GM06990 (cell line): ENCODE measurements at regions not wholly inside any gene's neighbourhood (a gene's known extent, or its start where the extent isn't known, plus 50 kb on each side); places are given as distances from the start of the nearest gene placed in this dataset.

Experiments used
- DNase-seq: peaks from one replicate; pipeline ENCODE4 v3.0.0-alpha.2; 2011; ENCODE audit not compliant: insufficient read length; ENCODE audit errors: extremely low read depth
- H3K27me3 ChIP-seq: replicated peaks from 2 replicates; pipeline ENCODE4 v1.6.0; 2011; ENCODE audit warnings: low read length; ENCODE audit not compliant: control insufficient read depth, insufficient read depth
- H3K36me3 ChIP-seq: 2 replicates; pipeline ENCODE4 v1.5.1; 2011; ENCODE audit warnings: low read length; ENCODE audit not compliant: control insufficient read depth, insufficient read depth
- H3K4me3 ChIP-seq: replicated peaks from 2 replicates; pipeline ENCODE4 v1.5.1; 2011; ENCODE audit warnings: low read depth, mild to moderate bottlenecking, control low read depth, low read length
- TF ChIP-seq, protein P1 (sequence below): IDR thresholded peaks from 2 replicates; pipeline ENCODE4 v1.5.1; 2011; ENCODE audit warnings: low read length, control low read depth, mild to moderate bottlenecking, inconsistent platforms; ENCODE audit not compliant: insufficient read depth, poor library complexity, severe bottlenecking

DNA sequence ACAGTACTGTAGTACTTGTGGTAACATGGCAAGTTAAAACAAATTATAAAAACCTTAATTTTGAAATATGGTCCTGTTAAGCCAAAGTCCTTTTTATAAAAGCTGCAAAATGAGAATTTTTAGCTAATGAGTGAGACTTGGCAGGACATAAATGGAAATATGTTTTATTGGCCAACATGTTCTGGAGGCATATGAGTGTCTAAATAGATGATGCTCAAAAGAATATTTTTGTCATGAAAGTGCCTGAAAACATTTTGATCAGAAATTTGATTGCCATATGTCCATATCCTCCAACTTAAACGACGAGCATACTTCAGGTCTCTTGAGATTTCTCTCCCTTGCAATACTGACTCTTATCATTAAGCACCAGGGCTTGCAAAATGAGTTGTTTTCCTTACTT is 972.6 kb downstream of the TMTC2 start:
- no peaks in the 10 kb centered on the region for H3K27me3 ChIP-seq
- DNase-seq: no peak
- H3K36me3 ChIP-seq: no peaks in the 10 kb centered on the region
- H3K4me3 ChIP-seq: no peak overlapping the region
- TF ChIP-seq, protein P1, sequence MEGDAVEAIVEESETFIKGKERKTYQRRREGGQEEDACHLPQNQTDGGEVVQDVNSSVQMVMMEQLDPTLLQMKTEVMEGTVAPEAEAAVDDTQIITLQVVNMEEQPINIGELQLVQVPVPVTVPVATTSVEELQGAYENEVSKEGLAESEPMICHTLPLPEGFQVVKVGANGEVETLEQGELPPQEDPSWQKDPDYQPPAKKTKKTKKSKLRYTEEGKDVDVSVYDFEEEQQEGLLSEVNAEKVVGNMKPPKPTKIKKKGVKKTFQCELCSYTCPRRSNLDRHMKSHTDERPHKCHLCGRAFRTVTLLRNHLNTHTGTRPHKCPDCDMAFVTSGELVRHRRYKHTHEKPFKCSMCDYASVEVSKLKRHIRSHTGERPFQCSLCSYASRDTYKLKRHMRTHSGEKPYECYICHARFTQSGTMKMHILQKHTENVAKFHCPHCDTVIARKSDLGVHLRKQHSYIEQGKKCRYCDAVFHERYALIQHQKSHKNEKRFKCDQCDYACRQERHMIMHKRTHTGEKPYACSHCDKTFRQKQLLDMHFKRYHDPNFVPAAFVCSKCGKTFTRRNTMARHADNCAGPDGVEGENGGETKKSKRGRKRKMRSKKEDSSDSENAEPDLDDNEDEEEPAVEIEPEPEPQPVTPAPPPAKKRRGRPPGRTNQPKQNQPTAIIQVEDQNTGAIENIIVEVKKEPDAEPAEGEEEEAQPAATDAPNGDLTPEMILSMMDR: no peak

DNA sequence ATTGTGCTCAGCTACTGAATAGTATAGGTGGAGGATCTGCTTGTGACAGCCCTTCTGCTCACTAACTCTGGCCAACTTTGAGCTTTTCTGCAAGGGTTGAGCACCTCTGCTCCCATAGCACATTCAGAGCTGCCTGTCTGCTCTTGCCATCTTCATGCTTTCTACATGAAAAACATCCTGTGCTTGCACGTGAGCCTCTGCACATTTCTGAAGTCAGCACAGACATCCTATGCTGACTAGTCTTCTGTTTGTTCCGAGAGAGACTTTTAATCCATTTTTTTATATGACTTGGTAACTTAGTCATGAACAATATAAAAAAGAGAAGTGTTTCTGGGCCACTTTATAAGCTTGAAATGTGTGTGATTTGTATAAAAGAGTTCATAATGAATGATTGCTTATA is 969.3 kb downstream of the TMTC2 start:
- Histone ChIP-seq H3K4me3 (no peak overlapping the region), H3K27me3 (no peaks in the 10 kb centered on the region), H3K36me3 (no peaks in the 10 kb centered on the region)
- TF ChIP-seq, protein P1: no peak
- DNase-seq: no peak

DNA sequence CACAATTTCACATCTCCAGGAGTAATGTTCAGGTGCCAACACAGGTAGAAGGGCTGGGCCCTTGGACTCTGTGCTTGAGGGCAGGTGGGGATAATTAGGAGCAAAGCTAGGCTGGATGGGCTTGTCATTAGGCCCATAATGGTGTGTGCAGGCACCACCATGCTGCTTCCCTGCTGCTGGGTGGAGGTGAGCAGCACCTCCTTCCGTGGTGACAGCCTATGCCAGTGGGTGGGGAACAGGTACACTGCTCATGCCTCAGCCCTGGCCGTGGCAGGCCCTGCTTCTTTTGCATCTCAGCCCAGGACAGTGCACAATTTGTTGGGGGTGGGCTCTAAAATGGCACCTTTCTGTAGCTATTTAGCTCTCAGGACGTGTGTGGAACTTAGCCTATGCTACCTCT is 955.5 kb downstream of the TMTC2 start:
- Histone ChIP-seq H3K27me3 (no peaks in the 10 kb centered on the region), H3K36me3 (no peaks in the 10 kb centered on the region), H3K4me3 (no peak overlapping the region)
- DNase-seq: no peak
- TF ChIP-seq, protein P1: no peak

DNA sequence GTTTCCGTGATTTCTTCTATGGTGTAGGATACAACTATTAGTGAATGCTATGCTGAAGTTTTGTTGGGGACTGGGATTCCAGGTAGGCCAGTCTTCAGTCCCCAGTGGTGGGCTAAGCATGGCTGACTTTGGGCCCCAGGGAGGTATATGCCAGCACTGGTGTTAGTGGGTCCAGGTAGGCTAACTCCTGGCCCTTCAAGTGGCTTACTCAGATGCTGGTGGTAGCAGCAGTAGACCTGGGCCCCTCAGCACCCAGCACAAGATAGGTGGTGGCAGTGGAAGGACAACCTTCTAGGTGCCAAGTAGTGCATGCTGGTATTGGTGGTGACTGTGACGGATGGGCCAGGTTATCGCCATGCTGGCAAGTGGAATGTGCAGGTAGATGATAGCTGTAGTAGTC is 955.1 kb downstream of the TMTC2 start:
- no peaks in the 10 kb centered on the region for H3K27me3 ChIP-seq
- no peak for DNase-seq
- TF ChIP-seq, protein P1: no peak
- no peak overlapping the region for H3K4me3 ChIP-seq
- H3K36me3 ChIP-seq: no peaks in the 10 kb centered on the region

DNA sequence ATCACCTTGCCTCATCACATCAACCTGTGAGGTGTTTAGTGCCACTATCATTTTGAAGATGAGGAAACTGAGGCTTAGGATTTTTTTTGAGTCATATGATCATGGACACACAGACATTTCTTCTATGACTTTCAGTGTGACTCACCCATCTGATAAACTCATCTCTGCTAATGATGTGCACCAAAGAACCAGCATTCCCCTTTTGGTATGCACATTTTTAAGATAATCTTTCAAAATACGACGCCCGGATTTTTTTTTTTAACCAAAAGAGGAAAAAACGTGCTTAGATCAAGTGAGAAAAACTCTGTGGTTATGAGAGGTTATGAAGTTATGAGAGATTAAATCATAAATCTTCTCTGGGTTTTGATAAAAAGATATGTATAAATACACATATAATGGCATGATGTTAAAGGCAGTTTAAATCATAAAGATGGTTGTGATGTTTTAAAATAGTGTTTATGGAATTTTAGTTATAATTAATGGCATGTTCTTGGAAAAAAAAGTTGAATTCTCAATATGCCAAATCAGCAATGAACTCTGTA is 948.1 kb downstream of the TMTC2 start:
- H3K36me3 ChIP-seq: no peaks in the 10 kb centered on the region
- no peak overlapping the region for H3K4me3 ChIP-seq
- no peak for DNase-seq
- TF ChIP-seq, protein P1: no peak
- no peaks in the 10 kb centered on the region for H3K27me3 ChIP-seq

DNA sequence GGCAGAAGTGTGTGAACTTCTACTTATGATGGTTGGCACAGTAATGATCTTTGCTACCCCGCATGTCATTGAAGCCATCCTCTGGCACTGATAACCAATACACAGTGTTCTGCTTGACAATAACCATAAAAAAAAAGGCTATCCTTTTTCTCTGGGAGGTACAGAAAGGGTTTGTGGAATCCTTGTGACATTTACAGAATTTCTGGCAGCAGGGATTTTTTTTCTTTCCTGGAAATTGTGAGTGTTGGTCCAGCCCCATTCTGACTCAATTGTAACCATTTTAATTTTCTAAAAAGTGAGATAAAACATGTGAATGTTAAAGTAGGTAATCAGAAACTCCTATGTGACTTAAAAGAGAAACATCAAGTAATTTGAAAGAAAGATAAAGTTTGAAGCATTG is 943.8 kb downstream of the TMTC2 start:
- H3K27me3 ChIP-seq: no peaks in the 10 kb centered on the region
- H3K36me3 ChIP-seq: no peaks in the 10 kb centered on the region
- no peak for DNase-seq
- TF ChIP-seq, protein P1: no peak
- no peak overlapping the region for H3K4me3 ChIP-seq
